K562 (cell line): ENCODE measurements at regions not wholly inside any gene's neighbourhood (a gene's known extent, or its start where the extent isn't known, plus 50 kb on each side); places are given as distances from the start of the nearest gene placed in this dataset.
A peak's percentile ranks its signal among the peaks of the same experiment; 100 is the strongest.
"Not testable (repeated sequence)": the region's sequence is repeated elsewhere in the genome, so short reads cannot be mapped to it uniquely, and the experiment has no call there.

Experiments used
- ATAC-seq: fragments of 200-7000 bp; cut with Tn5 transposase; 3 replicates; pipeline ENCODE4 v1.9.1; 2020; ENCODE audit warnings: moderate library complexity
- BruUV-seq: library from RNA; stranded (reverse); fragments of 400-500 nt; replicated peaks from 2 replicates; lab custom pipeline; 2021; lab: Mats Ljungman, UMichigan
- CTCF ChIA-PET: fragments of 300-600 bp; formaldehyde crosslinking; extraction: SDS; loops from one replicate; lab custom pipeline; 2021; ENCODE audit warnings: low intra/inter-chr PET ratio; lab: Yijun Ruan, JAX
- POLR2A ChIA-PET: fragments of 300-600, 350-650 bp; sonication (Branson Sonifier 250); formaldehyde crosslinking; extraction: SDS; loops from one replicate; lab custom pipeline; 2021; ENCODE audit warnings: antibody characterized with exemption, inconsistent platforms; lab: Yijun Ruan, JAX
- DNase-seq, 4 experiments: peaks; one replicate each; pipeline versions ENCODE4 v3.0.0 to v3.0.0-alpha.2; 2011 to 2018; ENCODE audit warnings: low spot score in 3 of 4, mixed read lengths in 3 of 4; ENCODE audit errors: extremely low read depth in 1 of 4
- FAIRE-seq: peaks from 2 replicates; lab custom pipeline; 2011; peaks lifted over from hg19 to GRCh38; lab: Jason Lieb, UNC
- H2AFZ ChIP-seq: 2 replicates; pipeline ENCODE4 v1.6.0; 2011; ENCODE audit warnings: low read depth, low read length, control low read depth, inconsistent platforms
- H3K27ac ChIP-seq: fragments of 200-600 bp; 3 replicates; pipeline ENCODE4 v1.8.0; 2011; ENCODE audit warnings: low read depth, mild to moderate bottlenecking, control low read depth, inconsistent platforms, low read length, moderate library complexity, mixed read lengths; ENCODE audit errors: extremely low read depth
- H3K27me3 ChIP-seq, 2 experiments: fragments of 300-600 bp in 1 of 2; 2 replicates in 1 of 2; 3 replicates in 1 of 2; pipeline versions ENCODE4 v1.6.0 to v1.8.0; 2011; ENCODE audit warnings: inconsistent platforms in 2 of 2, low read length in 2 of 2, mild to moderate bottlenecking in 1 of 2, mixed read lengths in 1 of 2, moderate library complexity in 1 of 2; ENCODE audit not compliant: control insufficient read depth in 2 of 2, insufficient read depth in 2 of 2
- H3K36me3 ChIP-seq: fragments of 300-600 bp; 3 replicates; pipeline ENCODE4 v1.8.0; 2011; ENCODE audit warnings: mild to moderate bottlenecking, low read length, inconsistent platforms; ENCODE audit not compliant: control insufficient read depth, insufficient read depth
- H3K4me1 ChIP-seq, 2 experiments: fragments of 200-600 bp in 1 of 2; replicated peaks in 1 of 2; 2 replicates in 1 of 2; 3 replicates in 1 of 2; pipeline versions ENCODE4 v1.5.1 to v1.8.0; 2011; ENCODE audit warnings: inconsistent platforms in 2 of 2, low read length in 2 of 2, mild to moderate bottlenecking in 1 of 2, mixed read lengths in 1 of 2, moderate library complexity in 1 of 2; ENCODE audit not compliant: control insufficient read depth in 2 of 2, insufficient read depth in 2 of 2
- H3K4me2 ChIP-seq: 2 replicates; pipeline ENCODE4 v1.6.1; 2011; ENCODE audit warnings: low read length, control low read depth, inconsistent platforms, mixed read lengths; ENCODE audit not compliant: insufficient read depth
- H3K4me3 ChIP-seq: fragments of 200-600 bp; sonication (generic), shearing (Covaris generic); 2 replicates; pipeline ENCODE4 v1.5.1; 2016; ENCODE audit warnings: control low read depth, inconsistent platforms
- H3K79me2 ChIP-seq: fragments of 200-600 bp; 3 replicates; pipeline ENCODE4 v1.8.0; 2011; ENCODE audit warnings: low read length, inconsistent platforms; ENCODE audit not compliant: control insufficient read depth, insufficient read depth
- H3K9ac ChIP-seq, 2 experiments: 2 replicates each; pipeline versions ENCODE4 v1.6.0 to v1.6.1; 2011; ENCODE audit warnings: low read depth in 2 of 2, low read length in 2 of 2, control low read depth in 1 of 2, inconsistent platforms in 1 of 2, mild to moderate bottlenecking in 1 of 2, mixed read lengths in 1 of 2; ENCODE audit not compliant: insufficient read depth in 1 of 2
- H3K9me1 ChIP-seq: one replicate; pipeline ENCODE4 v1.6.0; 2011; ENCODE audit warnings: inconsistent platforms, mild to moderate bottlenecking, low read length, moderate library complexity; ENCODE audit not compliant: control insufficient read depth, insufficient read depth
- H3K9me3 ChIP-seq: replicated peaks from 2 replicates; pipeline ENCODE4 v1.5.1; 2011; ENCODE audit warnings: low read depth, low read length, inconsistent platforms; ENCODE audit not compliant: control insufficient read depth, insufficient read depth
- H4K20me1 ChIP-seq: replicated peaks from 2 replicates; pipeline ENCODE4 v1.6.1; 2011; ENCODE audit warnings: low read length, inconsistent platforms, mixed read lengths; ENCODE audit not compliant: control insufficient read depth, insufficient read depth
- CTCF ChIP-seq, 3 experiments: IDR thresholded peaks in 2 of 3; conservative IDR thresholded peaks in 1 of 3; 2 replicates each; pipeline ENCODE4 v1.5.1; 2011 to 2012; ENCODE audit warnings: low read length in 3 of 3, mild to moderate bottlenecking in 3 of 3, control low read depth in 2 of 3, improper control_type of control experiment in 1 of 3, inconsistent platforms in 1 of 3, low read depth in 1 of 3, mixed read lengths in 1 of 3, moderate library complexity in 1 of 3; ENCODE audit not compliant: insufficient read depth in 2 of 3
- WGBS: fragments of 100-300 bp; shearing (Covaris generic); methylation state at CpG from one replicate; pipeline ENCODE4 v1.1.6; 2016; ENCODE audit warnings: low coverage, mixed read lengths; ENCODE audit not compliant: insufficient coverage; ENCODE audit errors: missing lambda C conversion rate; 5-methylcytosine and 5-hydroxymethylcytosine counted together
- in situ Hi-C: fragments of 300-500 bp; cut with MboI; formaldehyde crosslinking; loops from 4 replicates; pipeline ENCODE4 v1.15.0; 2018; ENCODE audit warnings: inconsistent platforms, mixed read lengths
- intact Hi-C: fragments of 100-400 bp; cut with micrococcal nuclease; formaldehyde crosslinking; loops from 2 replicates; pipeline ENCODE4 v1.14.2; 2022
- TF ChIP-seq, protein P1 (sequence below): IDR thresholded peaks from 2 replicates; pipeline ENCODE4 v1.6.1; 2011; ENCODE audit warnings: borderline replicate concordance, low read depth, mild to moderate bottlenecking, moderate library complexity, low read length; ENCODE audit not compliant: insufficient read depth, poor library complexity, severe bottlenecking

GRCh38 chr7:150000780-150001599, 127.2 kb downstream of the ATP6V0E2 start:
- ATAC-seq (peak; percentile 88), DNase-seq (peak in 3 of 4 experiments; percentile 11 to 12 (median 11))
- H3K79me2 ChIP-seq, CTCF ChIA-PET, intact Hi-C loops, FAIRE-seq, H3K4me2 ChIP-seq, H3K4me3 ChIP-seq, H2AFZ ChIP-seq, H3K4me1 ChIP-seq, H3K9me1 ChIP-seq, POLR2A ChIA-PET, H3K36me3 ChIP-seq, H3K27me3 ChIP-seq, H3K27ac ChIP-seq, H4K20me1 ChIP-seq, in situ Hi-C loops, H3K9ac ChIP-seq, H3K9me3 ChIP-seq, BruUV-seq: not testable (repeated sequence)
- under 1% methylated on average over 15 of the region's 22 CpGs for WGBS
- TF ChIP-seq CTCF (IDR thresholded peaks at IDR 0.05 in 2 of 3, conservative IDR thresholded peaks at IDR 0.05 in 1 of 3; ENCODE audit: insufficient read depth in 2 of 3, low read depth in 1 of 3, low read length in 3 of 3) = peak; percentile 20 to 29 (median 28); a peak in 2 of 6 replicates
- TF ChIP-seq, protein P1, sequence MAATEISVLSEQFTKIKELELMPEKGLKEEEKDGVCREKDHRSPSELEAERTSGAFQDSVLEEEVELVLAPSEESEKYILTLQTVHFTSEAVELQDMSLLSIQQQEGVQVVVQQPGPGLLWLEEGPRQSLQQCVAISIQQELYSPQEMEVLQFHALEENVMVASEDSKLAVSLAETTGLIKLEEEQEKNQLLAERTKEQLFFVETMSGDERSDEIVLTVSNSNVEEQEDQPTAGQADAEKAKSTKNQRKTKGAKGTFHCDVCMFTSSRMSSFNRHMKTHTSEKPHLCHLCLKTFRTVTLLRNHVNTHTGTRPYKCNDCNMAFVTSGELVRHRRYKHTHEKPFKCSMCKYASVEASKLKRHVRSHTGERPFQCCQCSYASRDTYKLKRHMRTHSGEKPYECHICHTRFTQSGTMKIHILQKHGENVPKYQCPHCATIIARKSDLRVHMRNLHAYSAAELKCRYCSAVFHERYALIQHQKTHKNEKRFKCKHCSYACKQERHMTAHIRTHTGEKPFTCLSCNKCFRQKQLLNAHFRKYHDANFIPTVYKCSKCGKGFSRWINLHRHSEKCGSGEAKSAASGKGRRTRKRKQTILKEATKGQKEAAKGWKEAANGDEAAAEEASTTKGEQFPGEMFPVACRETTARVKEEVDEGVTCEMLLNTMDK = peak; percentile 12
